IPS DF 6.9 (cell line): ENCODE measurements at regions not wholly inside any gene's neighbourhood (a gene's known extent, or its start where the extent isn't known, plus 50 kb on each side); places are given as distances from the start of the nearest gene placed in this dataset.

Experiments
- DNase-seq: peaks from one replicate; pipeline ENCODE4 v3.0.0-alpha.2; 2013; ENCODE audit warnings: low read depth, low spot score
- H3K27ac ChIP-seq: one replicate; pipeline ENCODE4 v1.5.1; 2013; ENCODE audit warnings: low read length, control low read depth
- H3K27me3 ChIP-seq: 2 replicates; pipeline ENCODE4 v1.6.1; 2013; ENCODE audit warnings: mild to moderate bottlenecking, low read length; ENCODE audit not compliant: control insufficient read depth, insufficient read depth
- H3K36me3 ChIP-seq: 2 replicates; pipeline ENCODE4 v1.6.1; 2013; ENCODE audit warnings: low read length; ENCODE audit not compliant: control insufficient read depth, insufficient read depth
- H3K4me1 ChIP-seq: 2 replicates; pipeline ENCODE4 v1.6.1; 2013; ENCODE audit warnings: low read length; ENCODE audit not compliant: control insufficient read depth, insufficient read depth
- H3K4me3 ChIP-seq: 2 replicates; pipeline ENCODE4 v1.5.1; 2013; ENCODE audit warnings: mild to moderate bottlenecking, low read length
- H3K9me3 ChIP-seq: 2 replicates; pipeline ENCODE4 v1.6.1; 2013; ENCODE audit warnings: low read length, inconsistent platforms; ENCODE audit not compliant: control insufficient read depth, insufficient read depth
- WGBS: extraction: QIAGEN DNeasy Blood & Tissue Kit; methylation state at CpG from one replicate; pipeline ENCODE4 v1.1.7; 2013; ENCODE audit warnings: mixed read lengths, missing lambda C conversion rate; ENCODE audit not compliant: insufficient read length, insufficient coverage; 5-methylcytosine and 5-hydroxymethylcytosine counted together

- no peaks in the 10 kb centered on the region for H3K36me3 ChIP-seq
- no CpG with 5 or more reads among the region's 3 CpGs for WGBS
- no peak for DNase-seq
- no peak overlapping the region for H3K27ac ChIP-seq
- H3K9me3 ChIP-seq: no peaks in the 10 kb centered on the region
- no peaks in the 10 kb centered on the region for H3K4me1 ChIP-seq
- H3K4me3 ChIP-seq: no peak overlapping the region
- H3K27me3 ChIP-seq: no peaks in the 10 kb centered on the region
Measured at GRCh38 chr7:131131746-131132431, 195.8 kb upstream of the MKLN1 start.

GRCh38 chr7:131139462-131139861 lies 188.2 kb upstream of the MKLN1 start:
- DNase-seq: no peak
- H3K27me3 ChIP-seq: no peaks in the 10 kb centered on the region
- H3K9me3 ChIP-seq: no peaks in the 10 kb centered on the region
- no peak overlapping the region for H3K27ac ChIP-seq
- H3K36me3 ChIP-seq: no peaks in the 10 kb centered on the region
- no peak overlapping the region for H3K4me3 ChIP-seq
- no peaks in the 10 kb centered on the region for H3K4me1 ChIP-seq

- WGBS: no CpG with 5 or more reads among the region's 6 CpGs
Measured at GRCh38 chr7:131141443-131141967, 186.2 kb upstream of the MKLN1 start.

GRCh38 chr7:131143869-131144268 lies 183.8 kb upstream of the MKLN1 start:
- Histone ChIP-seq H3K27me3 (no peaks in the 10 kb centered on the region), H3K9me3 (no peaks in the 10 kb centered on the region), H3K4me3 (no peak overlapping the region), H3K36me3 (no peaks in the 10 kb centered on the region), H3K27ac (no peak overlapping the region), H3K4me1 (no peaks in the 10 kb centered on the region)
- DNase-seq: no peak
- no CpG with 5 or more reads among the region's 4 CpGs for WGBS

More at GRCh38 chr7:131141443-131141967, 186.2 kb upstream of the MKLN1 start:
- no peaks in the 10 kb centered on the region for H3K27me3 ChIP-seq
- no peaks in the 10 kb centered on the region for H3K4me1 ChIP-seq
- H3K4me3 ChIP-seq: no peak overlapping the region
- no peak overlapping the region for H3K27ac ChIP-seq
- no peaks in the 10 kb centered on the region for H3K9me3 ChIP-seq
- no peak for DNase-seq
- no peaks in the 10 kb centered on the region for H3K36me3 ChIP-seq

GRCh38 chr7:131145026-131145425 lies 182.7 kb upstream of the MKLN1 start:
- H3K4me1 ChIP-seq: no peaks in the 10 kb centered on the region
- no peaks in the 10 kb centered on the region for H3K36me3 ChIP-seq
- H3K4me3 ChIP-seq: no peak overlapping the region
- H3K9me3 ChIP-seq: no peaks in the 10 kb centered on the region
- H3K27me3 ChIP-seq: no peaks in the 10 kb centered on the region
- WGBS: no CpG with 5 or more reads among the region's 8 CpGs
- no peak overlapping the region for H3K27ac ChIP-seq
- DNase-seq: no peak

- H3K4me3 ChIP-seq: no peak overlapping the region
- H3K27me3 ChIP-seq: no peaks in the 10 kb centered on the region
- no peak overlapping the region for H3K27ac ChIP-seq
- no CpG with 5 or more reads among the region's 3 CpGs for WGBS
- no peak for DNase-seq
- no peaks in the 10 kb centered on the region for H3K36me3 ChIP-seq
- no peaks in the 10 kb centered on the region for H3K9me3 ChIP-seq
- no peaks in the 10 kb centered on the region for H3K4me1 ChIP-seq
Measured at GRCh38 chr7:131145770-131146169, 181.9 kb upstream of the MKLN1 start.

- no peak overlapping the region for H3K4me3 ChIP-seq
- no peak overlapping the region for H3K27ac ChIP-seq
- no peaks in the 10 kb centered on the region for H3K9me3 ChIP-seq
- no peaks in the 10 kb centered on the region for H3K27me3 ChIP-seq
- no peak for DNase-seq
- H3K36me3 ChIP-seq: no peaks in the 10 kb centered on the region
- H3K4me1 ChIP-seq: no peaks in the 10 kb centered on the region
Measured at GRCh38 chr7:131147604-131148003, 180.1 kb upstream of the MKLN1 start.

GRCh38 chr7:131148258-131148657 lies 179.4 kb upstream of the MKLN1 start:
- H3K4me1 ChIP-seq: no peaks in the 10 kb centered on the region
- H3K36me3 ChIP-seq: no peaks in the 10 kb centered on the region
- H3K27me3 ChIP-seq: no peaks in the 10 kb centered on the region
- H3K27ac ChIP-seq: no peak overlapping the region
- H3K9me3 ChIP-seq: no peaks in the 10 kb centered on the region
- no peak for DNase-seq
- WGBS: no CpG with 5 or more reads among the region's 4 CpGs
- no peak overlapping the region for H3K4me3 ChIP-seq

- no peak overlapping the region for H3K4me3 ChIP-seq
- H3K4me1 ChIP-seq: no peaks in the 10 kb centered on the region
- no peaks in the 10 kb centered on the region for H3K27me3 ChIP-seq
- H3K27ac ChIP-seq: no peak overlapping the region
- no peaks in the 10 kb centered on the region for H3K9me3 ChIP-seq
- DNase-seq: no peak
- WGBS: no CpG with 5 or more reads among the region's 10 CpGs
- H3K36me3 ChIP-seq: no peaks in the 10 kb centered on the region
Measured at GRCh38 chr7:131148708-131149428, 178.8 kb upstream of the MKLN1 start.

GRCh38 chr7:131149429-131149773 lies 178.3 kb upstream of the MKLN1 start:
- no peaks in the 10 kb centered on the region for H3K9me3 ChIP-seq
- H3K4me1 ChIP-seq: no peaks in the 10 kb centered on the region
- H3K36me3 ChIP-seq: no peaks in the 10 kb centered on the region
- H3K4me3 ChIP-seq: no peak overlapping the region
- H3K27ac ChIP-seq: no peak overlapping the region
- H3K27me3 ChIP-seq: no peaks in the 10 kb centered on the region
- DNase-seq: no peak

- Histone ChIP-seq H3K9me3 (no peaks in the 10 kb centered on the region), H3K27ac (no peak overlapping the region), H3K4me3 (no peak overlapping the region), H3K36me3 (no peaks in the 10 kb centered on the region), H3K27me3 (no peaks in the 10 kb centered on the region), H3K4me1 (no peaks in the 10 kb centered on the region)
- DNase-seq: no peak
- WGBS: no CpG with 5 or more reads among the region's 4 CpGs
Measured at GRCh38 chr7:131149840-131150239, 177.8 kb upstream of the MKLN1 start.
